Tibial nerve (tissue), 4 donors: ENCODE measurements at regions not wholly inside any gene's neighbourhood (a gene's known extent, or its start where the extent isn't known, plus 50 kb on each side); places are given as distances from the start of the nearest gene placed in this dataset.

Experiments used
- CTCF ChIP-seq, 5 experiments: fragments of 200-600 bp in 3 of 5; fragments of 450-650 bp in 2 of 5; sonication (generic) in 3 of 5; IDR thresholded peaks; one replicate each; pipeline ENCODE4 v1.5.1; 2016 to 2019; ENCODE audit warnings: antibody characterized with exemption in 5 of 5, mild to moderate bottlenecking in 3 of 5, moderate library complexity in 2 of 5
- EP300 ChIP-seq, 2 donors: sonication (generic); formaldehyde crosslinking; IDR thresholded peaks; one replicate each; pipeline ENCODE4 v1.6.1; 2017; ENCODE audit warnings: antibody characterized with exemption in 2 of 2, mild to moderate bottlenecking in 1 of 2
- POLR2A ChIP-seq, 2 donors: fragments of 450-650 bp; IDR thresholded peaks; one replicate each; pipeline ENCODE4 v1.6.1; 2017; ENCODE audit warnings: antibody characterized with exemption in 2 of 2, mild to moderate bottlenecking in 2 of 2, moderate library complexity in 2 of 2

- no peak for TF ChIP-seq CTCF (IDR thresholded peaks at IDR 0.05)
- TF ChIP-seq POLR2A (IDR thresholded peaks at IDR 0.05): no peak
- peak in 1 of 2 donors; percentile 8 for TF ChIP-seq EP300 (IDR thresholded peaks at IDR 0.05)
Measured at GRCh38 chr4:152197211-152197610, 338.7 kb downstream of the FBXW7 start.
